Ishikawa (cell line): ENCODE measurements at regions not wholly inside any gene's neighbourhood (a gene's known extent, or its start where the extent isn't known, plus 50 kb on each side); places are given as distances from the start of the nearest gene placed in this dataset.

Experiments
- CREB1 ChIP-seq: IDR thresholded peaks from 2 replicates; pipeline ENCODE4 v1.6.1; 2012; ENCODE audit warnings: low read depth
- EGR1 ChIP-seq: IDR thresholded peaks from 2 replicates; pipeline ENCODE4 v1.6.1; 2012
- EP300 ChIP-seq: IDR thresholded peaks from 2 replicates; pipeline ENCODE4 v1.6.1; 2012; ENCODE audit warnings: borderline replicate concordance
- MAX ChIP-seq: IDR thresholded peaks from 2 replicates; pipeline ENCODE4 v1.6.1; 2012
- RAD21 ChIP-seq: IDR thresholded peaks from 2 replicates; pipeline ENCODE4 v1.6.1; 2012; ENCODE audit warnings: low read depth
- REST ChIP-seq: IDR thresholded peaks from 2 replicates; pipeline ENCODE4 v1.6.1; 2012; ENCODE audit warnings: low read depth, mild to moderate bottlenecking
- TEAD4 ChIP-seq: IDR thresholded peaks from 2 replicates; pipeline ENCODE4 v1.6.1; 2012
- USF1 ChIP-seq: IDR thresholded peaks from 2 replicates; pipeline ENCODE4 v1.6.1; 2012

GRCh38 chr13:83057119-83057518 lies 825.2 kb downstream of the SLITRK1 start:
- TF ChIP-seq MAX (no peak), EGR1 (no peak), EP300 (no peak), CREB1 (no peak), RAD21 (no peak), USF1 (no peak), REST (no peak), TEAD4 (no peak)
